ENCODE measurements at regions not wholly inside any gene's neighbourhood (a gene's known extent, or its start where the extent isn't known, plus 50 kb on each side); places are given as distances from the start of the nearest gene placed in this dataset.
"Not testable (repeated sequence)": the region's sequence is repeated elsewhere in the genome, so short reads cannot be mapped to it uniquely, and the experiment has no call there.

- TF ChIP-seq REST (IDR thresholded peaks at IDR 0.05; ENCODE audit: low read depth) (no peak), CEBPB (IDR thresholded peaks at IDR 0.05; ENCODE audit: low read depth) (no peak), EZH2 (IDR thresholded peaks at IDR 0.05) (no peak), ELF1 (IDR thresholded peaks at IDR 0.05; ENCODE audit: borderline replicate concordance, low read depth) (no peak), RAD21 (IDR thresholded peaks at IDR 0.05; ENCODE audit: low read depth) (no peak), TCF7L2 (IDR thresholded peaks at IDR 0.05; ENCODE audit: borderline replicate concordance, extremely low read depth, insufficient read depth, insufficient read length) (no peak), SRF (IDR thresholded peaks at IDR 0.05; ENCODE audit: low read depth) (no peak), CTCF (IDR thresholded peaks at IDR 0.05 in 2 of 3, conservative IDR thresholded peaks at IDR 0.05 in 1 of 3; ENCODE audit: borderline replicate concordance in 1 of 3, insufficient read depth in 1 of 3, low read depth in 2 of 3, low read length in 2 of 3) (no peak)
Observed at GRCh38 chr10:29228562-29228961, 60.3 kb upstream of the LYZL1 start (continued).

- Histone ChIP-seq H3K4me3 (replicated peaks in 1 of 2; ENCODE audit: low read depth in 1 of 2, low read length in 2 of 2) (no peak overlapping the region), H3K27ac (ENCODE audit: low read depth, low read length) (no peak overlapping the region), H3K9me2 (ENCODE audit: insufficient read depth) (no peaks in the 10 kb centered on the region), H4K20me1 (ENCODE audit: insufficient read depth) (no peaks in the 10 kb centered on the region), H3K9me3 (ENCODE audit: control insufficient read depth in 1 of 2, insufficient read depth in 1 of 2, low read depth in 1 of 2, low read length in 2 of 2) (no peaks in the 10 kb centered on the region), H3K79me2 (ENCODE audit: insufficient read depth, low read length) (no peaks in the 10 kb centered on the region), H3K4me1 (ENCODE audit: control insufficient read depth in 1 of 2, insufficient read depth in 2 of 2, low read length in 2 of 2) (no peaks in the 10 kb centered on the region), H2AFZ (ENCODE audit: low read depth, low read length, poor library complexity, severe bottlenecking) (no peak overlapping the region), H3K36me3 (ENCODE audit: control insufficient read depth in 1 of 2, insufficient read depth in 2 of 2, low read length in 2 of 2) (no peaks in the 10 kb centered on the region), H3K27me3 (ENCODE audit: insufficient read depth, low read length) (peaks cover 4% of the 10 kb centered on the region; the same call in 1 of the 2 replicates), H3K9ac (ENCODE audit: low read length) (no peak overlapping the region), H3K4me2 (ENCODE audit: low read length) (no peak overlapping the region)
- TF ChIP-seq EZH2 (IDR thresholded peaks at IDR 0.05) (no peak), REST (IDR thresholded peaks at IDR 0.05; ENCODE audit: low read depth) (no peak), EZH2phosphoT487 (IDR thresholded peaks at IDR 0.05; ENCODE audit: borderline replicate concordance) (no peak), SRF (IDR thresholded peaks at IDR 0.05; ENCODE audit: low read depth) (no peak)
- BruUV-seq (replicated peaks) = no TSS peak
- CTCF ChIA-PET = no interaction called here
- POLR2A ChIA-PET = no interaction called here
- ATAC-seq = peak; percentile 47
- intact Hi-C loops (cut with micrococcal nuclease) = no loop called here
- RAD21 ChIA-PET (ENCODE audit: low non-redundant PET in 1 of 2, low total read pairs in 2 of 2, uncharacterized antibody in 2 of 2, unreplicated experiment in 2 of 2) = no interaction called here
- DNase-seq (ENCODE audit: low read depth, low spot score) = no peak
Observed at GRCh38 chr10:29229258-29229705, 59.6 kb upstream of the LYZL1 start.

GRCh38 chr10:29236910-29237309, 52.0 kb upstream of the LYZL1 start:
- H3K79me2 ChIP-seq (ENCODE audit: insufficient read depth, low read length); H3K4me2 ChIP-seq (ENCODE audit: low read length); ATAC-seq; DNase-seq (ENCODE audit: low read depth, low spot score); H3K4me1 ChIP-seq (ENCODE audit: control insufficient read depth in 1 of 2, insufficient read depth in 2 of 2, low read length in 2 of 2); H3K27ac ChIP-seq (ENCODE audit: low read depth, low read length); H3K9ac ChIP-seq (ENCODE audit: low read length); H3K27me3 ChIP-seq (ENCODE audit: insufficient read depth, low read length); BruUV-seq (replicated peaks); H3K9me2 ChIP-seq (ENCODE audit: insufficient read depth); intact Hi-C loops (cut with micrococcal nuclease); H3K9me3 ChIP-seq (ENCODE audit: control insufficient read depth in 1 of 2, insufficient read depth in 1 of 2, low read depth in 1 of 2, low read length in 2 of 2); CTCF ChIA-PET; H3K4me3 ChIP-seq (replicated peaks in 1 of 2; ENCODE audit: low read depth in 1 of 2, low read length in 2 of 2); POLR2A ChIA-PET; RAD21 ChIA-PET (ENCODE audit: low non-redundant PET in 1 of 2, low total read pairs in 2 of 2, uncharacterized antibody in 2 of 2, unreplicated experiment in 2 of 2); H3K36me3 ChIP-seq (ENCODE audit: control insufficient read depth in 1 of 2, insufficient read depth in 2 of 2, low read length in 2 of 2); H4K20me1 ChIP-seq (ENCODE audit: insufficient read depth); H2AFZ ChIP-seq (ENCODE audit: low read depth, low read length, poor library complexity, severe bottlenecking): not testable (repeated sequence)

All from HCT116 (cell line).